ENCODE measurements at regions not wholly inside any gene's neighbourhood (a gene's known extent, or its start where the extent isn't known, plus 50 kb on each side); places are given as distances from the start of the nearest gene placed in this dataset.

DNA sequence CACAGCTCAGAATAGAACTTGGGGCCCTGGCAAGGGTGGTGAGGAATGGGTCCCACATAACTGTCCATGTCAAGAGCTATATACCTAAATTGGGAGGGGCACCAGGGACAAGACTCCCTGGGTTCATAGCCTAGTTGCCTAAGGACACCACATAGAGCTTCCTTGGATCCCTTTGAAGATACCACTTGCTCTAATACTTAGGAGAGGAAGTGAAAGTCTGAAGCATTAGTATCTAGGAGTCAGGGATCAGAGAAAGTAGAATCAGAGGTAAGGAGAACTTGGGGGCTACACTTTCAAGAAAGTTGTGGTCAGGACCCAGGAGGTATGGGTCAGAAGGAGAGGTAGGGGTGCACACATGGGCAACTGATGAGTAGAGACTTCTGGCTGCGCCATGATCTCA is 318.2 kb upstream of the SLC39A10 start:
- H3K4me2 ChIP-seq: no peak overlapping the region
- no peaks in the 10 kb centered on the region for H3K27me3 ChIP-seq
- no peaks in the 10 kb centered on the region for H3K4me1 ChIP-seq (ENCODE audit: insufficient read depth)
- DNase-seq (ENCODE audit: low spot score): no peak
- TF ChIP-seq EZH2phosphoT487 (IDR thresholded peaks at IDR 0.05; ENCODE audit: low read depth, severe bottlenecking, unreplicated experiment) (no peak), EZH2 (IDR thresholded peaks at IDR 0.05; ENCODE audit: borderline replicate concordance) (no peak)
- TF ChIP-seq, protein P1, sequence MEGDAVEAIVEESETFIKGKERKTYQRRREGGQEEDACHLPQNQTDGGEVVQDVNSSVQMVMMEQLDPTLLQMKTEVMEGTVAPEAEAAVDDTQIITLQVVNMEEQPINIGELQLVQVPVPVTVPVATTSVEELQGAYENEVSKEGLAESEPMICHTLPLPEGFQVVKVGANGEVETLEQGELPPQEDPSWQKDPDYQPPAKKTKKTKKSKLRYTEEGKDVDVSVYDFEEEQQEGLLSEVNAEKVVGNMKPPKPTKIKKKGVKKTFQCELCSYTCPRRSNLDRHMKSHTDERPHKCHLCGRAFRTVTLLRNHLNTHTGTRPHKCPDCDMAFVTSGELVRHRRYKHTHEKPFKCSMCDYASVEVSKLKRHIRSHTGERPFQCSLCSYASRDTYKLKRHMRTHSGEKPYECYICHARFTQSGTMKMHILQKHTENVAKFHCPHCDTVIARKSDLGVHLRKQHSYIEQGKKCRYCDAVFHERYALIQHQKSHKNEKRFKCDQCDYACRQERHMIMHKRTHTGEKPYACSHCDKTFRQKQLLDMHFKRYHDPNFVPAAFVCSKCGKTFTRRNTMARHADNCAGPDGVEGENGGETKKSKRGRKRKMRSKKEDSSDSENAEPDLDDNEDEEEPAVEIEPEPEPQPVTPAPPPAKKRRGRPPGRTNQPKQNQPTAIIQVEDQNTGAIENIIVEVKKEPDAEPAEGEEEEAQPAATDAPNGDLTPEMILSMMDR (IDR thresholded peaks at IDR 0.05; ENCODE audit: poor library complexity): no peak
- no peak overlapping the region for H2AFZ ChIP-seq
- no peaks in the 10 kb centered on the region for H3K9me3 ChIP-seq (ENCODE audit: low read depth)
- H3K4me3 ChIP-seq: no peak overlapping the region
- no peaks in the 10 kb centered on the region for H3K36me3 ChIP-seq (replicated peaks; ENCODE audit: insufficient read depth, low read depth)
- H4K20me1 ChIP-seq (ENCODE audit: insufficient read depth, poor library complexity, severe bottlenecking): no peaks in the 10 kb centered on the region
- H3K27ac ChIP-seq: no peak overlapping the region
- no peaks in the 10 kb centered on the region for H3K9me2 ChIP-seq (replicated peaks; ENCODE audit: insufficient read depth)
- H3K79me2 ChIP-seq: no peaks in the 10 kb centered on the region
- 100% methylated on average over 1 of the region's 1 CpG for WGBS (ENCODE audit: low lambda C conversion rate, missing lambda C conversion rate)

GRCh38 chr2:195337597-195337996 is 319.4 kb upstream of the SLC39A10 start:
- 57% methylated on average over 2 of the region's 2 CpGs for WGBS (ENCODE audit: low lambda C conversion rate, missing lambda C conversion rate)
- no peaks in the 10 kb centered on the region for H3K9me2 ChIP-seq (replicated peaks; ENCODE audit: insufficient read depth)
- H2AFZ ChIP-seq: no peak overlapping the region
- no peak for DNase-seq (ENCODE audit: low spot score)
- H3K4me2 ChIP-seq: no peak overlapping the region
- no peaks in the 10 kb centered on the region for H3K4me1 ChIP-seq (ENCODE audit: insufficient read depth)
- no peak overlapping the region for H3K4me3 ChIP-seq
- no peaks in the 10 kb centered on the region for H3K9me3 ChIP-seq (ENCODE audit: low read depth)
- H3K27ac ChIP-seq: no peak overlapping the region
- H3K27me3 ChIP-seq: no peaks in the 10 kb centered on the region
- no peaks in the 10 kb centered on the region for H3K79me2 ChIP-seq
- H4K20me1 ChIP-seq (ENCODE audit: insufficient read depth, poor library complexity, severe bottlenecking): no peaks in the 10 kb centered on the region
- H3K36me3 ChIP-seq (replicated peaks; ENCODE audit: insufficient read depth, low read depth): no peaks in the 10 kb centered on the region
- no peak for TF ChIP-seq EZH2 (IDR thresholded peaks at IDR 0.05; ENCODE audit: borderline replicate concordance)
- TF ChIP-seq, protein P1 (IDR thresholded peaks at IDR 0.05; ENCODE audit: poor library complexity): no peak
- no peak for TF ChIP-seq EZH2phosphoT487 (IDR thresholded peaks at IDR 0.05; ENCODE audit: low read depth, severe bottlenecking, unreplicated experiment)

GRCh38 chr2:195333869-195334268 is 323.2 kb upstream of the SLC39A10 start:
- H3K36me3 ChIP-seq (replicated peaks; ENCODE audit: insufficient read depth, low read depth): no peaks in the 10 kb centered on the region
- no peak overlapping the region for H2AFZ ChIP-seq
- H3K27ac ChIP-seq: no peak overlapping the region
- TF ChIP-seq EZH2 (IDR thresholded peaks at IDR 0.05; ENCODE audit: borderline replicate concordance) (no peak), EZH2phosphoT487 (IDR thresholded peaks at IDR 0.05; ENCODE audit: low read depth, severe bottlenecking, unreplicated experiment) (no peak)
- TF ChIP-seq, protein P1 (IDR thresholded peaks at IDR 0.05; ENCODE audit: poor library complexity): no peak
- H3K27me3 ChIP-seq: no peaks in the 10 kb centered on the region
- H4K20me1 ChIP-seq (ENCODE audit: insufficient read depth, poor library complexity, severe bottlenecking): no peaks in the 10 kb centered on the region
- H3K4me3 ChIP-seq: no peak overlapping the region
- DNase-seq (ENCODE audit: low spot score): no peak
- no peaks in the 10 kb centered on the region for H3K4me1 ChIP-seq (ENCODE audit: insufficient read depth)
- no peak overlapping the region for H3K4me2 ChIP-seq
- no peaks in the 10 kb centered on the region for H3K79me2 ChIP-seq
- H3K9me2 ChIP-seq (replicated peaks; ENCODE audit: insufficient read depth): no peaks in the 10 kb centered on the region
- H3K9me3 ChIP-seq (ENCODE audit: low read depth): no peaks in the 10 kb centered on the region

DNA sequence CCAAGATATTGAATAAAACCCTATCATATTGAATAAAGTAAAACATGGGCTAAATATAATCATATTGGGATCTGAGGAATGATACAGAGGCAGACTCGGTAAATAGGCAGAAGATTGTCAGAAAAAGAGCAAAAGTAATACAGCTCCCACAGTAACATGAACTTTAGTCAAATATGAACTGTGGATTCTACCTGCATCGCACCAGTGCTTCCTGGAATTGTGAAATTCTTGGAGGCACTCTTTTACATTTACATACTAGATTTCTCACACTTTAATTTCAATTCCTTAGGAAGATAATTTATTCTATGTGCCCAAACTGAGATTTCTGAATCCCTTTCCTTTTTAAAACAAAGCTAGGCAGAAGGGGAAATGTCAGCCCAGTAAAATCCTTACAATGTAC is 325.1 kb upstream of the SLC39A10 start:
- peak overlapping the region; percentile 61 for H3K27ac ChIP-seq
- DNase-seq (ENCODE audit: low spot score): no peak

More for the DNA sequence above, 325.1 kb upstream of the SLC39A10 start:
- H3K4me2 ChIP-seq: no peak overlapping the region
- H3K9me3 ChIP-seq (ENCODE audit: low read depth): no peaks in the 10 kb centered on the region
- WGBS (ENCODE audit: low lambda C conversion rate, missing lambda C conversion rate): 73% methylated on average over 2 of the region's 2 CpGs
- no peaks in the 10 kb centered on the region for H3K36me3 ChIP-seq (replicated peaks; ENCODE audit: insufficient read depth, low read depth)
- H4K20me1 ChIP-seq (ENCODE audit: insufficient read depth, poor library complexity, severe bottlenecking): no peaks in the 10 kb centered on the region
- H3K4me1 ChIP-seq (ENCODE audit: insufficient read depth): no peaks in the 10 kb centered on the region
- no peaks in the 10 kb centered on the region for H3K27me3 ChIP-seq
- H3K9me2 ChIP-seq (replicated peaks; ENCODE audit: insufficient read depth): no peaks in the 10 kb centered on the region
- no peak for TF ChIP-seq EZH2phosphoT487 (IDR thresholded peaks at IDR 0.05; ENCODE audit: low read depth, severe bottlenecking, unreplicated experiment)
- no peak for TF ChIP-seq EZH2 (IDR thresholded peaks at IDR 0.05; ENCODE audit: borderline replicate concordance)
- TF ChIP-seq, protein P1 (IDR thresholded peaks at IDR 0.05; ENCODE audit: poor library complexity): no peak
- H2AFZ ChIP-seq: no peak overlapping the region
- no peak overlapping the region for H3K4me3 ChIP-seq
- no peaks in the 10 kb centered on the region for H3K79me2 ChIP-seq

Data from hepatocyte (in vitro differentiated cells).